Myocyte (in vitro differentiated cells): ENCODE measurements at regions not wholly inside any gene's neighbourhood (a gene's known extent, or its start where the extent isn't known, plus 50 kb on each side); places are given as distances from the start of the nearest gene placed in this dataset.

Experiments used
- DNase-seq: peaks from one replicate; pipeline ENCODE4 v3.0.0-alpha.2; 2012; ENCODE audit warnings: low read depth

DNA sequence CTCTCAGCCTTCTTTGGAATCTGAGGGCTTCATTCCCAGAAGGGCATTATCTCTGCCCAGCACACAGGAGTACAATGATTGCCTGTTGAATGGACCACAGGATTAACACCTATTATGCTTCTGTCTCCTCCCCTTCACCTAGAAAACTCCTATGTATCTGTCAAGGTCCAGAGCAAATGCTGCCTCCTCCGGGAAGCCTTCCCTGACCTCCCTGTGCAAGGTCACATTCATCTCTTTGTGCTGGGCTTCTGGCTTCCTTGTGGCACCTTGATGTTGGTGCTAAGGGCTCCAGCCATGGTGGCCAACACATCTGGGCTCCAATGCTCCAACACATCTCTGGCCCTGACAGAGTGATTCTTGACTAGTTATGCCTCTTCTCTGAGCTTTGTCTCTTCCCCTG lies 49.9 kb upstream of the ATP2B2 start:
- DNase-seq, result no peak

DNA sequence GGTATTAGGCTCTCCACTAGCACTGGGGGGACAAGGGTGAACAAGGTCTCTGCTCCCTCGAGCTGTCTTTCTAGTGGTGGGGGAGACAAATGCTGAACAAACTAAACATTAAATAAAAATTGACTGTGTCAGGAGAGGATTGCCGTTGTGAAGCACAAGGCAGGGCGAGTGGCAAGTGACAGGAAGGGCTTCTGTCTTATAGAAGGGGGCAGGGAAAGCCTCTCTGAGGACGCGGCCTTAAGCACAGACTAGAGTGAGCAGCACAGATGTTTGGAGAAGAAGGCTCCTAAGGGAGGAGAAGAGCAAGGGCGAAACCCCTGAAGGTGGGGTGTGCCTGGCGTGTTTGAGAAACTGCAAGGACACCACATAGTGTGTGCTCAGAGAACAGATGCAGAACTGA lies 50.9 kb upstream of the ATP2B2 start:
- DNase-seq, result no peak

DNA sequence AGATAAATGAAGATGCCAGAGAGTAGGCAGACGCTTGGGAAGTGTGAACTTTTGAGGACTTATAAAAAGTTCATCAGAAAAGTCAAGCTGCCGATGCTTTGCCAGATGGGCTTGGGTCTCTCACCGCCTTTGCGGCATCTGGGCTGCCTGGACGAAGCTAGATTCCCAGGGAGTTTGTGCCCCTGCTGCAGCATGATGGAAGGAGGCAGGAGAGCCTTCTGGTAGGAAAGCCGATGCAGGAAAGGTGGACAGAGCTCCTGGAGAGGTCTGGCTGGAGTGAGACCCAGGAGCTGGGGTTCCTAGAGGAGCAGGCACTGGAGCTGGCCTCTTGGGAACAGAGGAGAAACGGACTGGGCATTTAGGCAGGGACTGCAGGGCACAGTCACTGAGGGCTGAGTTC lies 51.9 kb upstream of the ATP2B2 start:
- DNase-seq, result no peak

DNA sequence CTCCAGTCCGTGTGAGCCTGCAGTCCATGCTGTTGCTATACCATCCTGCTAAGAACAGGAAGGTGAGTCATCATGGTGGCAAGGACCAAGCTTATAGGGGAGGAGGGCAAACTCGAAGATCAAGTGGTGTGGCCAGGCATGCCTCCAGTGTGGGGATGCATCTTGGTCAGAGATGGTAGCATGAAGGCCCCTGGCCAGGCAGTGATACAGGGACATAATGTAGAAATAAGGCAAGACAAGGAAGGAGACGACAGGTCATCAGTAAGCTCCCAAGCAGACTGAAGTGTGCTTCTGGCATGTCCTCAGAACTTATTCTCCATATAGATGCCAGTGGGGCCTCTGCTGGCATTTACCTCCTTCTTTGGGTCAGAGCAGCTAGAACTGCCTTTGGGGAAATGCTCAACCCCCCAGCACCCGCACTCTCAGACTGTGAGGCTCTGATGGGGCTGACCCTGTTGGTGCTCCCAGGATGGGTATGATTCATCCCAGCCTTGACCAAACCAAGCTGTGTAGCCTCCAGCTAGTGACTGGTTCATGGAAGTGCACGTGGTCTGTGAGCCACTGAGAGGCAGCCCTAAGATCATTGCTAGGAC lies 52.5 kb upstream of the ATP2B2 start:
- DNase-seq, result peak; percentile 74

DNA sequence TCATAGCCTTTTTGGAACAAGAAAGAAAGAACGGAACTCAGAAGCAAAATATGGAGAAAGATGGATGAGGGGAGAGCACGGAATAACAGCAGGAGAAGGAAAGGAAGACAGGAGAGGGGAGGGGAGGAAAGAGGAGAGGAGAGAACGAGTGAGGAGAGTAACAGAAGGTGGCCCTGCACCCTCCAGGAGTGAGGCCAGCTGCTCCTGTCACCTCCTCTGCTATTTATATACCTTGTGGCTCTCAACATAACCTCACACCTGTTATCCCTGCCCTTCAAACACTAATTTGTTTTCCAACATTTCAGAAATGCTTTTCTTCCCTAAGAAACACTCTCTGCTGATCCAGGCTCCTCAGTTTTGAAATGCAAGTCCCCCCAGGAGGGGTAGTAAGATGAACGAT lies 53.4 kb upstream of the ATP2B2 start:
- DNase-seq, result peak; percentile 82

DNA sequence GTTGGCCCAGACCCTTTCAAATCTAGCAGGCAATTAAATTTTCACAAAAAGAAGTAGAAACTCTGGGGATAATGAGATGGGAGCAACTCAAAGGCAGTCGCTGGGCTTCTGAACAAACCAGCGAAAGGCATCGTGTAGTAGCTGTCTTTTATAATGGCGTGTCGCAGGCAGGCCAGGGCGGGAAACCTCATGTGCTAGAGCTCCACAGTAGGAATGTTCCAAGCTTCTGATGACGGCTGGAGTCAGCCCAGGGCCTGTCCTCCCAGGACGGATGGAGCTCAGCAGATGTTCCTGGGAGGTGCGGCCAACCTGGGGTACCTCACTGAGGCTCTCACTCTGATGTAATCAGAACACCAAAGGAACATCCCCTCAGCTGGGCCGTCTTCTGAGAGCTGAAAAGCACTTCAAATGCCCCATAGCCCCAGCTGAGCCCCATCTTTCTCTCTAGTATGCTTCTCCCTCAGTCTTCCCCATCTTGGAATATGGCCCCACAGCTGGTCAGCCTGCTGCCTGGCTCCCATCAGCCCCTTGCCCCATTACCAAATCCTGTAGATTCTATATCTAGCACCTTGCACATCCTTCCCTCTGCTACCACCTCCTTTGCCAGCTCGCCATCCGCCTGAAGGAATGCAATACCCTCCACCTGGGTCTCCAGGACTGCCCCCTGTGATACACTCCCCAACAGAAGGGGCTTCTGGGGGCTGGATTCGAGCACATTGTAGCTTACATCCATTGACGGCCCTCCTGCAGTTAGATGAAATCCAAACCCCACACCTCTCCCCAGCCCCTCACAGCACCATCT lies 54.9 kb upstream of the ATP2B2 start:
- no peak for DNase-seq

DNA sequence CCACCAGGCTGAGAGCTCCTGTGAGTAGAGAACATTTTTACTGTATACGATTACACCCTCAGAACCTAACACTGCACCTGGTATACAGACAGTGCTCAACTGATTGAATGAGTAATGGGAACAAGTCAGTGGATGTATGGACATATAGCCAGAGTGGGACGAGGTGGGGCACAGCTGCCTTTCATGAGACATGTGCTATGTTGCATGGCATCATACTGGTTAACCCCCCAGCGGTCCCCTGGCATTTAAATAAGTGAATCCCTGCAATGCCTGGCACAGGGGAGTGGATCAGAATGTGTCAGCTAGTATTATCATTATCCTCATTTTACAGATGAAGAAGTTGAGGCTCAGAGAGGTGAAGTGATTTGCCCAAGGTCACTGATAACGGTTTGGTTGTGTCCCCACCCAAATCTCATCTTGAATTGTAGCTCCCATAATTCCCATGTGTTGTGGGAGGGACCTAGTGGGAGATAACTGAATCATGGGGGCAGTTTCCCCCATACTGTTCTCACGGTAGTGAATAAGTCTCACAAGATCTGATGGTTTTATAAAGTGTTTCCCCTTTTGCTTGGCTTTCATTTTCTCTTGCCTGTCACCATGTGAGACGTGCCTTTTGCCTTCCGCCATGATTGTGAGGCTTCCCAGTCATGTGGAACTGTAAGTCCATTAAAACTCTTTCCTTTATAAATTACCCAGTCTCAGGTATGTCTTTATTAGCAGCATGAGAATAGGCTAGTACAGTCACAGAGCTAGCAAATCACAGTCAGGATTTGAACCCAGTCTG lies 56.0 kb upstream of the ATP2B2 start:
- no peak for DNase-seq

DNA sequence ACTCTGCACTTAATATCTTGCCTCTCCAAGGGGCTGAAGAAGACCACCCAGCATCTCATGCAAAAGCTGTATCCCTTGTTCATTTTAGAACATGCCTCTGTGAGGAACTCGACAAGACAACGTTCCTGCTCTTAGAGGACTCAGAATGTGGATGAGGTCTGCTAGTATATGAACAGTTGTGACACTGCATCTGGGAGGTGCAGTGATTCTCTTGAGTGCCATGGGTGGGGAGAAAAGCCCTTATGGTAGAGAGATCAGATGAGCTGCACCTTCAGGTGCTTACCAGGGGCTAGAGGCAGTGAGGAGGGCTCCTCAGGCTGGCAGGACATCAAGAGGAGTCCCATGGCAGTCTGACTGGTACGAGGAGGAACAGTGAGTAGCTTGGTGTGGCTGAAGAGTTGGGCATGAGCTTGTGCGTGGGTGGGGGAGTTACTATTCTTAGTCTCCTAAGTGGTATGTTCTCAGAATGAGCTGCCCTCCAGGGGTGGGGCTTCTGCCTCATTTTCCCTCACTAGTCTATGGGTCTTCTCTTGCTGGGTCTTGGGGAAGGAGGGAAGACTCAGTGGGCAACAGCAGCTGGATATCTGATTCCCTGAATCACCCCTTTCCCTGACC lies 56.7 kb upstream of the ATP2B2 start:
- no peak for DNase-seq

DNA sequence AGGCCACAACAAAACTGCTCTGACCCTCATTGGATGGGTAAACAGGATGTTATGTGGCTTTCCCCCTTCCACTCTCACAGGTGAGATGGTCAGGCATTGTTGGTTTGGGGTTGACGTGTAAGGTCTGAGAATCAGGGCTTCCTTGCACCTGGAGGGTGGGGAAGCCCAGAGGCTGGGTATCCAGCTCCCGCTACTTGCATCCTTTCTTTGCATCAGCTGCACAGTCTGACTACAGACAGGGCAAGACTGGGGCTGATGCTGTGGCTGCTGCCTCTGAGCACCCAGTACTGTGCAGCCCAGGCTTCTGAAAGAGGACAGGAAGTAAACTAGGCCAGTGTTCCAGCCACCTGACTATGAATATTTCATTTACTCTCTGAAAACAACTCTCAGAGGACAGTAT lies 58.0 kb upstream of the ATP2B2 start:
- DNase-seq, result no peak

DNA sequence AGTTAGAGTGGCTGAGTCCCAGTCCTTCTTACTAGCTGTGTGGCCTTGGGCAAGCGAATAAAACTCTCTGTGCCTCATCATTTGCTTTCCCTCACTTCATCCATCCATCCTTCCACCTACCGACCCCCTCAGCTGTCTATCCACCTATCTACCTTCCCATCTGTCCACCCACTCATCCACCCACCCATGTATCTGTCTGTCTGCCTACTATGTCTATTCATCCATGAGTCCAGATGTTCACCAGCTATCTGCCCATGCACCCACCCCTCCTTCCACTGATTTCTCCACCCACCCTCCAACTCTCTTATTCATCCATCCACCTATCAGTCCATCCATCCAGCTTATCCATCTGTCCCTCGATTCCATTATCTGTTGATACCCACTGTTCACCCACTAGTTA lies 60.4 kb upstream of the ATP2B2 start:
- DNase-seq, result no peak

DNA sequence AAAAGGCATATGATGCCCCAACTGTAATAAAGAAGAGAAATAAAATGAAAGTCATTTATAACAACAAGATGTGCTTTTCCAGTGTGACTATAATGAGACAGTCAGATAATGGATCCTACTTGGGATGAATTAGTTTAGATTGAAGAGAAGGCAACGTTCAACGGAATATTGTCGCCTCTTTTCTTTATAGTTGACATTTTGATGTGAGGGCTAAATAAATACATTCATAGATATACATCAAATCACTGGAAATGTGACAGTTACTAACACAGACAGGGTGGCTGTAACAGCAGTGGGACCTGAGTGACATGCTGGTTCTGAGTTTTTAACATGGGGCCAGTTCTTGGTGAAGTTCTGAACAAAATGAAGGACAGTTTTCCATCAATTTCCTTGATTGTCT lies 61.1 kb upstream of the ATP2B2 start:
- no peak for DNase-seq

DNA sequence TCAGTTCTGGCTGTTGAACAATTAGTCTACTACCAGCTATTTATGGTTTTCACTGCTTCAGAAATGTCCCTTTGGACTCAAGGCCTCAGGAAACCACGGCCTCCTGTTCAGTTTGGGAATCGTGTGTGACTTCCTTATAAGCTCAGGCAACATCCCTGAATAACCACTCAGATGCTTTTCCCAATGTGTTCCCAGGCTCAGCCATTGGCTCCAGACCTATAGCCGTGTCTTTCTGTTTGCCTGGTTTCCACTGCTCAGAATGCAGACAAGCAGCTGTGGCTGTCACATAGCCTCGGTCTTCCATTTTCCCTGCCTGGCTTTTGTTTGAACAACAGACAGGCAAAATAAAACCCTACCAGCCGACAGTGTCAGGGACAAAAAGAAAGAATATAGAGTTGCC lies 63.2 kb upstream of the ATP2B2 start:
- peak; percentile 87 for DNase-seq

DNA sequence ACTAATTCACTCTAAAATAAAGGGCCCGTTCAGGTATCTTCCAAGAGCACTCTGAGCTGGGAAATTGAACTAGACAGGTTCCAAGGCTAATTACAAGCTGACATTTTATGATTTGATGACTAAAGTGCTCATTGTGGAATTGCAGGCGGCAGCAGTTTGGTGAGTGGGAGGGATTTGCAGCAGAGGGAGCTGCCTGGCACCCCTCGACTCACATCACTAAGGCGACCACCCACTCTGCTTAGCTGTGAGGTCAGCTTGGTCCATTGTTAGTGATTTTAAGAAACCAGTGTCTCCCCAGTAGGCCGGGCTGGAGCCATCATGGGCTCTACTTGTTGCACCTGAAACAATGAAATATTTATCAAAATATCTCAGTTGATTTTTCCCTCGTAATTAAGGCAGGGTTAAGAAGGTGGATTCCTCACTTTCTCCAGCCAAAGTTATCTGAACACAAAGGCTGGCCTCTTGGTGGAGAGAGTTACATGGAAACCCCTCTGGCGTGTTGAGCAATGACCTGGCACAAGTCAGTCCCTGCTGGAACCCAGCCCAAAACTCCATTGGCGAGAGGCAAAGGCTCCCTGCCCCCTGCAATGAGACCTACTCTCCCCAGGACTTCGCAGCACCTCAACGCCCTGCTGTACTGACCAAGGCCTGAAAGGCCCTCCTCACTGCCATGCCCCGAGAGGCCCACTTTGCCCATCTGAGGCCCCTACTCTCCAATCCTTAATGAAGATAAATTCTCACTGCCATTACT lies 65.0 kb upstream of the ATP2B2 start:
- no peak for DNase-seq

DNA sequence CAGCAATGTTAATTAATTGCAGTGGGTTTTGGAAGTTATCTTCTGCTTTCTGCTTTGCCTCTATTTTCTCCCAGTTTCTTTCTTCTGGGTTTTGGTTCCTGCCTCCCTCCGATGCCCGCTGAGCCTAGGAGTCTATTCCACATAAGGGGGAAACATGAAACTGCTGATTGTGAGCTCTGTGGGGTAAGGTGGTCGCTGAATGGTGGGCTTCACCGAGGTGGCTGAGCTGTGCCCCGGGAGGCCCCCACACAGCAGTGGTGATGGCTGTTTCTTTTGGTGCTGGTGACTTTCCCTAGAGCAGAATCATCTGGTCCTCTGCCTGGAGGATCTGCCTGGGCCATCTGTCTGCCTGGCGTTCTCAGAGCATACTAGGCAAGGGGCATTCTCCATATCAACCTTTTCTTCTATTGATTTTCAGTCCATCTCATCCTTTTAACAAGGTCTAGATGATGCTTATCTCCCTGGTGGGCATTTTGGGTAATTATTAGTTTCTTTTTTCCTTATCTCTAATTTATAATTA lies 68.8 kb upstream of the ATP2B2 start:
- DNase-seq, result no peak

DNA sequence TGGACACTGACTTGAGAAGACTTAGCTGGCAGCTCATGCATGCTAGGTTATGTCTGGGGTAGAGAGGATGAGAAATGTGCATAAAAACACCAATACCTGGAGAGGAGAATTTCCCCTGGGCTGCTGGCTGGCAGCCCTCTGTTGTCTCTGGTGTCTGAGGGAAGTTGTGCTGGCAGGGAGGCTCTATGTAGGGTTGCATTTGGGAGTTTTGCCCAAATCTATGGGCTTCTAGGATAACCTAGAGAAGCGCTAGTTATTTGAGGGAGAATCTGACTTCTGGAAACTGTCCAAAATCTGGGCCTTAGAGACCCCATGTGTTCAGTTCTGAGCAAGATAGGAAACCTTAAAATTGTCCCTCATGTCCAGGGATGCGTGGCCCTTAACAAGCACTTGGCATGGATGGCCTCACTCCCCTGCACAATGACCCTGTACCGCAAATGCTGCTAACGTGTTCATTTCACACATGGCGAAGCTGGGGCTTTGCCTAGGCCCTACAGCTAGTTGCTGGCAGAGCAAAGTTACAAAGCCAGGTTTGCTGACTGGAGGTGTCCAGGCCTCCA lies 70.3 kb upstream of the ATP2B2 start:
- DNase-seq, result no peak

DNA sequence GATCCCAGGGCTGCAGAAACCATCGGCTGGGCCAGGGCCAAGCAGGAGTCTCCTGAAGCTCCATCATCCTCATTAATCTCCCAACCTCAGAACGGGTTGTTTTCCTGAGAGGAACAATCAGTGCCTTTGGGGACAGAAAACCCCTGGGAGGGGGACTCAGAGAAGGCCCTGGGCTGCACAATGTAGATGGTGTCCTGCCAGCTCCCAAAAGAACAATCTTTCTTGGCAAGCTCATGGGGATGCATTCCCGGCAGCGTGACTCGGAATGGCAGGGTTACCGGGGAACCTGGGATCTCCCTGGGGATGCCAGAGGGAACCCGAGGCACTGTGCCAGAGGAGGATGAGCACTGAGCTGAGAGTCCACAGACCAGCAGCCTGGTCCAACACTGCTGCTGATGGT lies 72.1 kb upstream of the ATP2B2 start:
- DNase-seq, result no peak

DNA sequence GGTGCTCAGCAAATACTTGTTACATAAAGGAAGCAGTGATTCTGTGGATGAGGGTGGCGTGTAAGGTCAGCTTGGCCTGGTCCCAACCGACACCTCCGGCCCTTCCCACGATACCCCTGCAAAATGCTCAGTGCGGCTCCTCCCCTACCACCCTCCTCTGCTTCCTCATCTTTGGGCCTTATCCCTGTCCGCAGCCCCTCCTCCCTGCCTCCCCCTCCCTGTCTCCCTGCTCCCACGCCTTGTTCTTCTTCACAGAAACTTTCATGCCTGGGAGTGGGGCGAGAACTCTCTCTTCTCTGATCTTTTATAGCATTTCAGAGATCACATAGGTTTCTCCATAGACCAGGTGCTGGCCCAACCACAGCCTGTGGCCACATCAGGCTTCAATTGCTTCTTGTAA lies 75.0 kb upstream of the ATP2B2 start:
- no peak for DNase-seq

DNA sequence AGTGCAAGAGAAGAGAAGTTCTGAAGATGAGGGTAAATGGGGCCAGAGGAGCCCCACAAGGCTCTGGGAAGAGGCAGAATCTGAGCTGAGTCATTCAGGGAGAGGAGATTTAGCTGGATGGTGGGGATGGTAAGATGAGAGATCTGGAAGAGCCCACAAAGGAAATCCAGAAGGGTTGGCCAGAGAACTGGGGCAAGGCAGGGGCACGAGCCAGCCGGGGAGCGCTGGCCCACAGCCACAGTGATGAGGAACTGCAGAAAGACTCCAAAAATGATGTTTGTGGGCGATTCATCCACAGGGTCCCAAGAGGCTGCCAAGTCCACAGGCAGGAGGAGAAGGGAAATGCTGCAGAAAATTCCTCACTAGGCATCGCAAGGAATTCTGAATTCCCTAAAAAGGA lies 75.9 kb upstream of the ATP2B2 start:
- DNase-seq, result peak; percentile 63

DNA sequence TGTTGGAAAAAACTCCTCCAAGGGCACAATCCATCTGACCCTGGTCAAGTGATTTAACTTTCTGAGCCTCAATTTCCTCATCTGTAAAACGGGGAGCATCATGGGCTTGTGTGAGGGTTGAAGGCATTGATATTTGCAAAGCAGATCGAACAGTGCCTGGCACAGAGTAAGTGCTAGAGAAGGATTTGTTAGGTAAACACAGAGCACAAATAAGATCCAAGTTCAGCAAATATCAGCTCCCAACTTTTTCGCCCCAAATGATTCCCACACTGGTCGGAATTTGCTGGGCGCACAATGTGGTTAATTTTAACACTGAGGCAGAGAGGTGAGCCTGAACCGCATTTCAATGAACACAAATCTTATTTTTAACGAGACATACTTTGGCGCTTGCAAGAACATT lies 76.3 kb upstream of the ATP2B2 start:
- no peak for DNase-seq

DNA sequence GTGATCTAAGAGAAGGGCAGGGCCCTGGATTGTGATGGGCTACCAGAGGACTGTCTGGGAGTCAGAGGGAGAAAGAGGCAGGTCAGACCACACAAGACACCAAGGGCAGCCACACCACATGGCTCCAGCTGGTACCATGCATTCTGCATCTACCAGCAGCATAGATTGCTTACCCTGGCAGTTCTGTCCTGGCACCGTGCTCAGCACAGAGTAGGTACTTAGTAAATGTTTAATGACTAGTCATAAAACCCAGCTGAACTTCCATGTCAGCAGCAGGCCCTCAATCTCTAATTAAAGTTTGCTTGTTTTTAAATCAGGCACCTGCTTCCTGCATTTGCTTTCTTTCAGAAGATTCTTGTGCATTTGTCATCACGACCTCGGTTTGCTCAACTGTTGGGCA lies 77.3 kb upstream of the ATP2B2 start:
- no peak for DNase-seq
